ENCODE measurements at regions not wholly inside any gene's neighbourhood (a gene's known extent, or its start where the extent isn't known, plus 50 kb on each side); places are given as distances from the start of the nearest gene placed in this dataset.
A peak's percentile ranks its signal among the peaks of the same experiment; 100 is the strongest.

- H3K27ac ChIP-seq, result no peak overlapping the region
These were observed 135.1 kb upstream of the FRY start for GRCh38 chr13:31896427-31896826.

GRCh38 chr13:31898378-31899071, 133.0 kb upstream of the FRY start:
- peaks cover 13% of the 10 kb centered on the region for H3K4me1 ChIP-seq
- intact Hi-C loops (cut with DNase I), result no loop called here
- no peak for TF ChIP-seq CTCF (IDR thresholded peaks at IDR 0.05)

More at GRCh38 chr13:31896427-31896826, 135.1 kb upstream of the FRY start:
- Histone ChIP-seq H3K27me3 (no peaks in the 10 kb centered on the region), H3K9me3 (no peaks in the 10 kb centered on the region), H3K4me1 (peaks cover 10% of the 10 kb centered on the region), H3K36me3 (no peaks in the 10 kb centered on the region), H3K4me3 (no peak overlapping the region)
- ATAC-seq, result no peak
- no peak for TF ChIP-seq CTCF (IDR thresholded peaks at IDR 0.05)
- no peak for DNase-seq
- intact Hi-C loops (cut with DNase I), result no loop called here

GRCh38 chr13:31901985-31902384, 129.6 kb upstream of the FRY start:
- intact Hi-C loops (cut with DNase I), result no loop called here
- H3K36me3 ChIP-seq, result no peaks in the 10 kb centered on the region
- TF ChIP-seq CTCF (IDR thresholded peaks at IDR 0.05), result no peak
- DNase-seq, result no peak
- H3K9me3 ChIP-seq, result no peaks in the 10 kb centered on the region
- H3K4me1 ChIP-seq, result peaks cover 17% of the 10 kb centered on the region
- no peak overlapping the region for H3K4me3 ChIP-seq
- ATAC-seq, result no peak
- no peak overlapping the region for H3K27ac ChIP-seq
- H3K27me3 ChIP-seq, result no peaks in the 10 kb centered on the region

More at GRCh38 chr13:31898378-31899071, 133.0 kb upstream of the FRY start:
- Histone ChIP-seq H3K36me3 (no peaks in the 10 kb centered on the region), H3K27ac (no peak overlapping the region), H3K27me3 (no peaks in the 10 kb centered on the region), H3K4me3 (no peak overlapping the region), H3K9me3 (no peaks in the 10 kb centered on the region)
- no peak for ATAC-seq
- no peak for DNase-seq

- Histone ChIP-seq H3K36me3 (no peaks in the 10 kb centered on the region), H3K4me1 (peaks cover 17% of the 10 kb centered on the region), H3K27ac (no peak overlapping the region), H3K4me3 (no peak overlapping the region), H3K27me3 (no peaks in the 10 kb centered on the region), H3K9me3 (no peaks in the 10 kb centered on the region)
- ATAC-seq (peak; percentile 67), DNase-seq (no peak)
- intact Hi-C loops (cut with DNase I), result no loop called here
- no peak for TF ChIP-seq CTCF (IDR thresholded peaks at IDR 0.05)
These were observed 128.3 kb upstream of the FRY start for GRCh38 chr13:31903111-31903815.

GRCh38 chr13:31904941-31905824, 126.4 kb upstream of the FRY start:
- no peaks in the 10 kb centered on the region for H3K36me3 ChIP-seq
- TF ChIP-seq CTCF (IDR thresholded peaks at IDR 0.05), result no peak
- H3K9me3 ChIP-seq, result no peaks in the 10 kb centered on the region
- no peak overlapping the region for H3K27ac ChIP-seq
- DNase-seq (no peak), ATAC-seq (no peak)
- H3K4me3 ChIP-seq, result no peak overlapping the region
- intact Hi-C loops (cut with DNase I), result no loop called here
- H3K4me1 ChIP-seq, result peaks cover 29% of the 10 kb centered on the region
- H3K27me3 ChIP-seq, result no peaks in the 10 kb centered on the region

Data from upper lobe of right lung (tissue), 1 donor.